Gastroesophageal sphincter (tissue), 3 donors: ENCODE measurements at regions not wholly inside any gene's neighbourhood (a gene's known extent, or its start where the extent isn't known, plus 50 kb on each side); places are given as distances from the start of the nearest gene placed in this dataset.

ENCODE experiments used
- EP300 ChIP-seq: sonication (generic); formaldehyde crosslinking; IDR thresholded peaks from one replicate; pipeline ENCODE4 v1.6.1; 2017; ENCODE audit warnings: antibody characterized with exemption, mild to moderate bottlenecking
- POLR2A ChIP-seq, 2 donors: fragments of 450-650 bp; IDR thresholded peaks; one replicate each; pipeline ENCODE4 v1.6.1; 2017; ENCODE audit warnings: antibody characterized with exemption in 2 of 2, mild to moderate bottlenecking in 2 of 2, moderate library complexity in 1 of 2
- POLR2AphosphoS5 ChIP-seq: sonication (generic); formaldehyde crosslinking; IDR thresholded peaks from one replicate; pipeline ENCODE4 v1.6.1; 2017; ENCODE audit warnings: antibody characterized with exemption
- TF ChIP-seq, protein P1 (sequence below), 4 experiments: fragments of 200-600 bp in 2 of 4; fragments of 450-650 bp in 2 of 4; sonication (generic) in 1 of 4; IDR thresholded peaks; one replicate each; pipeline ENCODE4 v1.5.1; 2017 to 2019; ENCODE audit warnings: antibody characterized with exemption in 4 of 4, mild to moderate bottlenecking in 2 of 4, moderate library complexity in 2 of 4

DNA sequence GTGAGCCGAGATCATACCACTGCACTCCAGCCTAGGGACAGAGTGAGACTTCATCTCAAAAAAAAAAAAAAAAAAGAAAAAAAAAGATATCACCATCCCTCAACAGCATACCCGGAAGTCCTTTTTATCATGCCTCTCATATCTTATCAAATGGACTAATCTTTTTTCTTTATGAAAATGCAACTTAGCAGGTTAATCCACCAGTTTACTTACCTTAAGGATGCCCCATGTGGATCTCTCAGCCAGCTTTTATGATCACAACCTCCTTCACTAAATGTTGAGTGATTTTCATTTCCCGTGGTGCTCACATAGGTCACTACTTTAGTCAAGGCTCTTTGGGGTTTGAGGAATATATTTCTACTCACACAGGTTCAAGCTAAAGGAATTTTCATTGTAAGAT, 248.8 kb upstream of the TBX3 start:
- TF ChIP-seq POLR2A (IDR thresholded peaks at IDR 0.05) (no peak), EP300 (no peak), POLR2AphosphoS5 (no peak)
- TF ChIP-seq, protein P1, sequence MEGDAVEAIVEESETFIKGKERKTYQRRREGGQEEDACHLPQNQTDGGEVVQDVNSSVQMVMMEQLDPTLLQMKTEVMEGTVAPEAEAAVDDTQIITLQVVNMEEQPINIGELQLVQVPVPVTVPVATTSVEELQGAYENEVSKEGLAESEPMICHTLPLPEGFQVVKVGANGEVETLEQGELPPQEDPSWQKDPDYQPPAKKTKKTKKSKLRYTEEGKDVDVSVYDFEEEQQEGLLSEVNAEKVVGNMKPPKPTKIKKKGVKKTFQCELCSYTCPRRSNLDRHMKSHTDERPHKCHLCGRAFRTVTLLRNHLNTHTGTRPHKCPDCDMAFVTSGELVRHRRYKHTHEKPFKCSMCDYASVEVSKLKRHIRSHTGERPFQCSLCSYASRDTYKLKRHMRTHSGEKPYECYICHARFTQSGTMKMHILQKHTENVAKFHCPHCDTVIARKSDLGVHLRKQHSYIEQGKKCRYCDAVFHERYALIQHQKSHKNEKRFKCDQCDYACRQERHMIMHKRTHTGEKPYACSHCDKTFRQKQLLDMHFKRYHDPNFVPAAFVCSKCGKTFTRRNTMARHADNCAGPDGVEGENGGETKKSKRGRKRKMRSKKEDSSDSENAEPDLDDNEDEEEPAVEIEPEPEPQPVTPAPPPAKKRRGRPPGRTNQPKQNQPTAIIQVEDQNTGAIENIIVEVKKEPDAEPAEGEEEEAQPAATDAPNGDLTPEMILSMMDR (IDR thresholded peaks at IDR 0.05): no peak
